Sigmoid colon (tissue), 6 donors: ENCODE measurements at regions not wholly inside any gene's neighbourhood (a gene's known extent, or its start where the extent isn't known, plus 50 kb on each side); places are given as distances from the start of the nearest gene placed in this dataset.
"Not testable (repeated sequence)": the region's sequence is repeated elsewhere in the genome, so short reads cannot be mapped to it uniquely, and the experiment has no call there.

Experiments
- DNase-seq: peaks from one replicate; pipeline ENCODE4 v3.0.0-alpha.2; 2019
- H3K27ac ChIP-seq, 4 donors: fragments of 200-600 bp; sonication (generic); one replicate each; pipeline ENCODE4 v1.5.1; 2016 to 2019; ENCODE audit warnings: mild to moderate bottlenecking in 1 of 4
- H3K27me3 ChIP-seq, 3 donors: fragments of 200-600 bp; sonication (generic); one replicate each; pipeline ENCODE4 v1.5.1; 2019; ENCODE audit warnings: mild to moderate bottlenecking in 1 of 3
- H3K36me3 ChIP-seq, 4 donors: fragments of 200-600 bp; sonication (generic); one replicate each; pipeline ENCODE4 v1.5.1; 2016 to 2019
- H3K4me1 ChIP-seq, 4 donors: fragments of 200-600 bp; sonication (generic); one replicate each; pipeline ENCODE4 v1.5.1; 2017 to 2019
- H3K4me3 ChIP-seq, 4 donors: fragments of 200-600 bp; sonication (generic); one replicate each; pipeline ENCODE4 v1.5.1; 2017 to 2019; ENCODE audit warnings: mild to moderate bottlenecking in 2 of 4, moderate library complexity in 1 of 4
- H3K9me3 ChIP-seq, 4 donors: fragments of 200-600 bp in 3 of 4; sonication (generic) in 3 of 4; one replicate each; pipeline versions ENCODE4 v1.5.1 to v1.6.1; 2013 to 2019
- CTCF ChIP-seq, 4 experiments: fragments of 450-650 bp in 3 of 4; fragments of 200-600 bp in 1 of 4; IDR thresholded peaks; one replicate each; pipeline ENCODE4 v1.5.1; 2016 to 2019; ENCODE audit warnings: antibody characterized with exemption in 4 of 4, mild to moderate bottlenecking in 3 of 4, moderate library complexity in 2 of 4
- EP300 ChIP-seq, 4 donors: sonication (generic); formaldehyde crosslinking; IDR thresholded peaks; one replicate each; pipeline ENCODE4 v1.6.1; 2017; ENCODE audit warnings: antibody characterized with exemption in 4 of 4
- POLR2A ChIP-seq, 2 donors: fragments of 450-650 bp; IDR thresholded peaks; one replicate each; pipeline ENCODE4 v1.6.1; 2016; ENCODE audit warnings: antibody characterized with exemption in 2 of 2, mild to moderate bottlenecking in 2 of 2, moderate library complexity in 2 of 2
- POLR2AphosphoS5 ChIP-seq, 4 donors: sonication (generic); formaldehyde crosslinking; IDR thresholded peaks; one replicate each; pipeline ENCODE4 v1.6.1; 2017; ENCODE audit warnings: antibody characterized with exemption in 4 of 4
- WGBS, 2 donors: extraction: QIAGEN DNeasy Blood & Tissue Kit; methylation state at CpG; one replicate each; pipeline ENCODE4 v1.1.7; 2013; 5-methylcytosine and 5-hydroxymethylcytosine counted together
- intact Hi-C: fragments of 100-400 bp; cut with DNase I; formaldehyde crosslinking; loops from one replicate; pipeline ENCODE4 v1.15.1; 2023
- donor health status: healthy with polysubstance abuse.
- donor health status: healthy.

DNA sequence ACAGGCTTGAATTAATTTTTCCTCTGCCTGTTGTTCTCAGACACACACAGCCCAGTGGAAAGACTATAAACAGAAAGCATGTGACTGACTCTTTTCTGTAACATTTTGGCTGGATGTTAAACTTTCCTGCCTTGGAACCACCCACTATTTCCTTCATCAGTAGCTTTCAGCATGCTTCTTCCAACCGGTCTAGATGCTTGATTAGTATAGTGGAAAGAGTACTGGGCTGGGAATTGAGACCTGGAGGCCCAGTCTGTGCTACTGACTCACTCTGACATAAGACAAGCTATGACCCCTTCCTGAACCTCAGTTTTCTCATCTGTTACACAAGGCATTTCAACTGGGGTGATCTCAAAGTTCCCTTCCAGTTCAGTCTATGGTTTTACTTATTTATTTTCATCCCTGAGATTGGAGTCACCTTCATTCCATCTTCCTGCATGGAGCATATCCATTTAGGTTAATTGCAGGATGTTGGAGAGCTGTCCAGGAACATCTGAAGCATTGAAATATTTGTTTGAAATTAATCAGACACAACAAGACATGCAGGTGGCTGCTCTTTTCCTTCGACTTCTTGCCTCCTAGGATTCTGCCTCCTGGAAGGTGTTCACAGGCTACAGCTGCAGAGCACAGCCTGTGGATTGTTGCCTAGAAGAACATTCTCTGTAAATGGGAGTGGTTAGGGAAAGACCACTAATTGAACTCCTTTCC, 173.4 kb downstream of the RTL9 start:
- intact Hi-C loops, result no loop called here
- Histone ChIP-seq H3K9me3 (no peaks in the 10 kb centered on the region), H3K4me1 (no peaks in the 10 kb centered on the region), H3K27ac (no peak overlapping the region), H3K36me3 (no peaks in the 10 kb centered on the region), H3K27me3 (no peaks in the 10 kb centered on the region), H3K4me3 (no peak overlapping the region)
- no peak for DNase-seq
- WGBS, 2 donors, result 73 to 77% methylated on average over 2 of the region's 2 CpGs
- TF ChIP-seq EP300 (IDR thresholded peaks at IDR 0.05) (no peak), POLR2AphosphoS5 (IDR thresholded peaks at IDR 0.05) (no peak), POLR2A (IDR thresholded peaks at IDR 0.05) (no peak), CTCF (IDR thresholded peaks at IDR 0.05) (no peak)

DNA sequence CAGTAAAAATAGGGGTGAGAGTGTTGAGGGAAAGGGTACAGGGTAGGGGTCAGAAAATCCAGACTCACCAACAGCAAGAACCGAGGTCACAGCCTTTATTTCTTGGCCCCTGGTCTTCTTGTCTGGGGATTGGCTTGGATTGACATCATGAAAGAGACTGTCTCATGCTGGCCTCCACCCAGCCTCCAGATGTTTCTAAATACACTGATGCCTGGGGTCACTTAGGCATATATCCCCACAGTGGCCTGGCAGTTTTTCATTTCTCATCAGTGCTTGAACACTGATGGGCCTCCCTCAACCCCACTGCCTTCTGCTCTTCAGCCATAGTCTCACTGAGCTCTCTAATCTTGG, 173.9 kb downstream of the RTL9 start:
- DNase-seq, result no peak
- Histone ChIP-seq H3K27me3 (no peaks in the 10 kb centered on the region), H3K9me3 (no peaks in the 10 kb centered on the region), H3K36me3 (no peaks in the 10 kb centered on the region), H3K4me1 (no peaks in the 10 kb centered on the region), H3K4me3 (no peak overlapping the region), H3K27ac (no peak overlapping the region)
- intact Hi-C loops, result no loop called here
- TF ChIP-seq POLR2A (IDR thresholded peaks at IDR 0.05), result no peak
- TF ChIP-seq CTCF (IDR thresholded peaks at IDR 0.05), result no peak
- TF ChIP-seq EP300 (IDR thresholded peaks at IDR 0.05), result no peak
- TF ChIP-seq POLR2AphosphoS5 (IDR thresholded peaks at IDR 0.05), result no peak
- 67 to 69% methylated on average over 1 of the region's 1 CpG for WGBS, 2 donors

DNA sequence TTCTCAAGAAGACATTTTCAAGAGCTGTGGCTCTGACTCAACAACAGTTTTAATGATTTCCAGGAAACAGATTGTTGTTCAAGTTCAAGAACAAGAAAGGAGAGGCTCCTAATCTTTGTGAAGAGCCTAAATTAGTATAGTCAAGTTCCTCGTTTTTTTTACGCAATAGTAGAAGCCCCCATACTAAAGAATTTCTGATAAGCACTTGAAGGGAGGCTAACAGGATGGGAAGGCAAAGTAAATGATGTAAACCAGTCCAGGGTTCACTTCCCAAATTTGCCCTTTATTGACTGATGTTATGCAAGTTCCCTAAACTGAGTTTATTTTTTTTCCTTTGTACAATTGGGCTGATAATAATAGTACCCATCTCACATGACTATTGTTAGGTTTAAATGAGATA, 178.2 kb downstream of the RTL9 start:
- H3K27ac ChIP-seq, result no peak overlapping the region
- no peaks in the 10 kb centered on the region for H3K9me3 ChIP-seq
- no peaks in the 10 kb centered on the region for H3K27me3 ChIP-seq
- WGBS, 2 donors, result 44 to 68% methylated on average over 2 of the region's 2 CpGs
- intact Hi-C loops, result no loop called here
- no peak overlapping the region for H3K4me3 ChIP-seq
- H3K4me1 ChIP-seq, result no peaks in the 10 kb centered on the region
- TF ChIP-seq POLR2AphosphoS5 (IDR thresholded peaks at IDR 0.05), result no peak
- no peak for TF ChIP-seq POLR2A (IDR thresholded peaks at IDR 0.05)
- no peak for TF ChIP-seq EP300 (IDR thresholded peaks at IDR 0.05)
- TF ChIP-seq CTCF (IDR thresholded peaks at IDR 0.05), result no peak
- no peaks in the 10 kb centered on the region for H3K36me3 ChIP-seq
- DNase-seq, result no peak

DNA sequence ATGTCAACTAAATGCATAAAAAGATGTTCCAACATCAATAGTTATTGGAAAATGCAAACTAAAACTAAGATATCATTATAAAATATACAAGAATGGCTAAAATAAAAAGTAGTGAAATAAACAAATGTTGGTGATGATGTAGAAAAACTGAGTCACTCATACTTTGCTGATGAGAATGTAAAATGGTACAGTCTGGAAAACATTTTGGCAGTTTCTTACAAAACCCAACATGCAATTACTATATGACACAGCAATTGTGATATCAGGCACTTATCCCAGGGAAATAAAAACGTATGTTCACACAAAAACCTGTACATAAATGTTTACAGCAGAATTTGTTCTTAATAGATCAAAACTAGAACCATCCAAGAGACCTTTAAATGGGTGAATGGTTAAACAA, 182.6 kb downstream of the RTL9 start:
- DNase-seq, result no peak
- no peaks in the 10 kb centered on the region for H3K9me3 ChIP-seq

GRCh38 chrX:110550854-110551253, 192.2 kb downstream of the RTL9 start:
- H3K9me3 ChIP-seq, H3K27me3 ChIP-seq, H3K36me3 ChIP-seq, H3K27ac ChIP-seq, DNase-seq, H3K4me1 ChIP-seq, H3K4me3 ChIP-seq, intact Hi-C loops: not testable (repeated sequence)
- WGBS, 2 donors, result 83 to 89% methylated on average over 4 of the region's 4 CpGs

More for the DNA sequence above, 182.6 kb downstream of the RTL9 start:
- H3K36me3 ChIP-seq, result no peaks in the 10 kb centered on the region
- TF ChIP-seq EP300 (IDR thresholded peaks at IDR 0.05) (no peak), POLR2A (IDR thresholded peaks at IDR 0.05) (no peak), POLR2AphosphoS5 (IDR thresholded peaks at IDR 0.05) (no peak), CTCF (IDR thresholded peaks at IDR 0.05) (no peak)
- no peaks in the 10 kb centered on the region for H3K27me3 ChIP-seq
- no peak overlapping the region for H3K4me3 ChIP-seq
- intact Hi-C loops, result no loop called here
- 24 to 73% methylated on average over 1 of the region's 1 CpG for WGBS, 2 donors
- no peaks in the 10 kb centered on the region for H3K4me1 ChIP-seq
- no peak overlapping the region for H3K27ac ChIP-seq
